CD4-positive, alpha-beta T cell (primary cell): ENCODE measurements at regions not wholly inside any gene's neighbourhood (a gene's known extent, or its start where the extent isn't known, plus 50 kb on each side); places are given as distances from the start of the nearest gene placed in this dataset.

Experiments
- ATAC-seq: fragments of 200-7000 bp; cut with Tn5 transposase; one replicate; pipeline ENCODE4 v1.10.0; 2022; ENCODE audit warnings: mild to moderate bottlenecking; ENCODE audit not compliant: poor library complexity
- CTCF ChIA-PET: fragments of 350-600 bp; sonication (Branson Sonifier 250); formaldehyde crosslinking; loops from one replicate; lab custom pipeline; 2021; ENCODE audit warnings: antibody characterized with exemption, inconsistent platforms; lab: Charles Lee
- POLR2A ChIA-PET: fragments of 350-600 bp; sonication (Branson Sonifier 250); formaldehyde crosslinking; loops from one replicate; lab custom pipeline; 2021; ENCODE audit warnings: antibody characterized with exemption, inconsistent platforms; lab: Charles Lee
- DNase-seq, 14 experiments: peaks; one replicate each; pipeline ENCODE4 v3.0.0-alpha.2; 2013 to 2020; ENCODE audit warnings: mixed read lengths in 2 of 14
- H3K27ac ChIP-seq, 2 donors: one replicate each; pipeline versions ENCODE4 v1.5.1 to v1.7.0; 2013; ENCODE audit warnings: low read length in 2 of 2, low read depth in 1 of 2, mild to moderate bottlenecking in 1 of 2
- H3K27me3 ChIP-seq, 2 experiments: 1 replicate in 1 of 2; 2 replicates in 1 of 2; pipeline versions ENCODE4 v1.6.1 to v1.7.0; 2013; ENCODE audit warnings: low read length in 2 of 2, control low read depth in 1 of 2, mild to moderate bottlenecking in 1 of 2, moderate library complexity in 1 of 2; ENCODE audit not compliant: insufficient read depth in 2 of 2, control insufficient read depth in 1 of 2
- H3K36me3 ChIP-seq: one replicate; pipeline ENCODE4 v1.6.1; 2013; ENCODE audit warnings: low read length, control low read depth; ENCODE audit not compliant: insufficient read depth
- H3K4me1 ChIP-seq: one replicate; pipeline ENCODE4 v1.6.1; 2013; ENCODE audit warnings: low read length, control low read depth; ENCODE audit not compliant: insufficient read depth
- H3K4me3 ChIP-seq: one replicate; pipeline ENCODE4 v1.5.1; 2013; ENCODE audit warnings: mild to moderate bottlenecking, low read length, moderate library complexity
- H3K9me3 ChIP-seq, 2 experiments: 1 replicate in 1 of 2; 2 replicates in 1 of 2; pipeline versions ENCODE4 v1.6.1 to v1.7.0; 2013; ENCODE audit warnings: low read length in 2 of 2, mild to moderate bottlenecking in 2 of 2, control low read depth in 1 of 2, moderate library complexity in 1 of 2; ENCODE audit not compliant: control insufficient read depth in 1 of 2, insufficient read depth in 1 of 2
- H3K27ac Mint-ChIP-seq: one replicate; pipeline ENCODE4 v1.8.0; 2020; ENCODE audit warnings: mixed read lengths
- H3K27me3 Mint-ChIP-seq: one replicate; pipeline ENCODE4 v1.8.0; 2021; ENCODE audit warnings: mixed read lengths
- H3K36me3 Mint-ChIP-seq: one replicate; pipeline ENCODE4 v1.8.0; 2021; ENCODE audit warnings: low read depth, mixed read lengths
- H3K4me1 Mint-ChIP-seq: one replicate; pipeline ENCODE4 v1.8.0; 2021; ENCODE audit warnings: low read depth, mixed read lengths
- H3K4me3 Mint-ChIP-seq: one replicate; pipeline ENCODE4 v1.8.0; 2020; ENCODE audit warnings: mild to moderate bottlenecking, mixed read lengths
- H3K9me3 Mint-ChIP-seq: one replicate; pipeline ENCODE4 v1.8.0; 2020; ENCODE audit warnings: mixed read lengths
- CTCF ChIP-seq: fragments of 200-600 bp; IDR thresholded peaks from one replicate; pipeline ENCODE4 v1.8.0; 2022; ENCODE audit warnings: antibody characterized with exemption, mild to moderate bottlenecking
- intact Hi-C, 2 experiments: fragments of 100-400 bp; cut with DNase I in 1 of 2; cut with micrococcal nuclease in 1 of 2; formaldehyde crosslinking; loops; one replicate each; pipeline versions ENCODE4 v1.15.1 to v1.9.0; 2023 to 2025; cut with DNase I, micrococcal nuclease

DNA sequence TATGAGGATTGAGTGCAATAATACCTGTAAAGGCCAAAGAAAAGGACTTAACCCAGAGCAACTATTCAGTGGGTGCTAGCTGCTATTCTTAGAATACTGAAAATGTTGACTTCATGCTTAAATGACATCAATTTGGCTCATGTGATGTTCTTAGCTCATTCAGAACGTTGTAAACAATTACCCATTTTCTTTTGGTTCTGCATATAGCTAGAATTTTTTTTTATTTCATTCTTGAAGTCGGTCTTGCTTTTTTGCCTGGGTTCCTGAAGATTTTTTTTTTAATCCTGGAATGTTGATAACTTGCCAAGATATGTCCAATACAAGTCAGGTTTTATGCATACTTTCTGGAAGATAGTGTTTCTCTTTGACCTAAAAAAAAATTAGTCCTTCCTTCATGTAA, 772.0 kb downstream of the LTN1 start:
- no peaks in the 10 kb centered on the region for H3K9me3 Mint-ChIP-seq
- no peaks in the 10 kb centered on the region for H3K27me3 ChIP-seq
- CTCF ChIA-PET: no interaction called here
- no peak overlapping the region for H3K27ac Mint-ChIP-seq
- H3K4me1 ChIP-seq: no peaks in the 10 kb centered on the region
- no peak overlapping the region for H3K4me3 Mint-ChIP-seq
- H3K9me3 ChIP-seq: no peaks in the 10 kb centered on the region
- no peaks in the 10 kb centered on the region for H3K4me1 Mint-ChIP-seq
- POLR2A ChIA-PET: no interaction called here
- H3K36me3 ChIP-seq: no peaks in the 10 kb centered on the region
- TF ChIP-seq CTCF: no peak
- no peak overlapping the region for H3K27ac ChIP-seq
- DNase-seq (no peak), ATAC-seq (no peak)
- intact Hi-C loops: no loop called here
- no peak overlapping the region for H3K4me3 ChIP-seq
- no peaks in the 10 kb centered on the region for H3K36me3 Mint-ChIP-seq
- no peaks in the 10 kb centered on the region for H3K27me3 Mint-ChIP-seq

DNA sequence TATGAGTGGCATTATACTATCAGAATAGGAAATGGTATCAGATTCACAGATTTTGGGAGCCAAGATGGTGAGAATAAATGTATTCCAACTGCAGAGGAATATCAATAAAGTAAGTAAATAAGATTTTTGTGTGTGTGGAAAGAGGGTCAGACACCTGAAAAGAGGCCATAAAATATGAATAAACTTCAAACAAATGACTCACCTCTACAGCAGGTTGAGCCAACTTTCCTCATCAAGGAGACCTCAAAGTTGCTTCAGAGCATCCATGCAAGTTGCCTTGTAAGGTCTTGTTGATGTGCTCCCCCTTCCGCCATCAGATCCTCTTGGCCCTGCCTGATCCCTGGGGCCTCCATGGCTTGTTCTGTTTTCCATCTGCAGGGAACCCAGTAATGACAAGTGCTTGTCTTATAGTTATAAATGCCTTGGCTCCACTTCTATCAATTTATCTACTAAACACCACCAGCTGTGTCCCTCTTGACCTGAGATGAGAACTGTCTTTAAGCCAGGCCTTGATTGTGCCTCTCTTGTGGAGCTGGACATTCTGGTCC, 775.6 kb downstream of the LTN1 start:
- Histone ChIP-seq H3K27ac (no peak overlapping the region), H3K9me3 (no peaks in the 10 kb centered on the region), H3K36me3 (no peaks in the 10 kb centered on the region), H3K4me3 (no peak overlapping the region), H3K4me1 (no peaks in the 10 kb centered on the region), H3K27me3 (no peaks in the 10 kb centered on the region)
- DNase-seq (no peak), ATAC-seq (no peak)
- no peaks in the 10 kb centered on the region for H3K36me3 Mint-ChIP-seq
- TF ChIP-seq CTCF: no peak
- no peak overlapping the region for H3K27ac Mint-ChIP-seq
- POLR2A ChIA-PET: no interaction called here
- H3K4me3 Mint-ChIP-seq: no peak overlapping the region
- intact Hi-C loops: no loop called here
- CTCF ChIA-PET: no interaction called here
- H3K4me1 Mint-ChIP-seq: no peaks in the 10 kb centered on the region
- H3K9me3 Mint-ChIP-seq: no peaks in the 10 kb centered on the region
- H3K27me3 Mint-ChIP-seq: no peaks in the 10 kb centered on the region

- no peaks in the 10 kb centered on the region for H3K36me3 ChIP-seq
- POLR2A ChIA-PET: no interaction called here
- intact Hi-C loops: no loop called here
- CTCF ChIA-PET: no interaction called here
- H3K4me3 Mint-ChIP-seq: no peak overlapping the region
- no peaks in the 10 kb centered on the region for H3K27me3 Mint-ChIP-seq
- no peaks in the 10 kb centered on the region for H3K27me3 ChIP-seq
- no peak for ATAC-seq
- H3K9me3 ChIP-seq: no peaks in the 10 kb centered on the region
- H3K27ac Mint-ChIP-seq: no peak overlapping the region
- H3K9me3 Mint-ChIP-seq: no peaks in the 10 kb centered on the region
- DNase-seq: no peak
- no peaks in the 10 kb centered on the region for H3K4me1 ChIP-seq
- no peak overlapping the region for H3K27ac ChIP-seq
- no peaks in the 10 kb centered on the region for H3K36me3 Mint-ChIP-seq
- no peak for TF ChIP-seq CTCF
- no peak overlapping the region for H3K4me3 ChIP-seq
- no peaks in the 10 kb centered on the region for H3K4me1 Mint-ChIP-seq
Measured at GRCh38 chr21:28215214-28215954, 777.3 kb downstream of the LTN1 start.
